Caco-2 (cell line): ENCODE measurements at regions not wholly inside any gene's neighbourhood (a gene's known extent, or its start where the extent isn't known, plus 50 kb on each side); places are given as distances from the start of the nearest gene placed in this dataset.

Experiments used
- BruUV-seq: library from RNA; stranded (reverse); fragments of 400-500 nt; replicated peaks from 2 replicates; lab custom pipeline; 2021; lab: Mats Ljungman, UMichigan
- CTCF ChIA-PET: fragments of 300-600 bp; sonication (Branson Sonifier 250); formaldehyde crosslinking; loops from one replicate; lab custom pipeline; 2022; ENCODE audit warnings: antibody characterized with exemption; lab: Charles Lee
- POLR2A ChIA-PET: fragments of 300-600 bp; sonication (Branson Sonifier 250); formaldehyde crosslinking; loops from one replicate; lab custom pipeline; 2022; ENCODE audit warnings: antibody characterized with exemption; lab: Charles Lee
- DNase-seq, 2 experiments: peaks; one replicate each; pipeline versions ENCODE4 v3.0.0 to v3.0.0-alpha.2; 2020 to 2022
- H3K27me3 ChIP-seq: replicated peaks from 2 replicates; pipeline ENCODE4 v1.6.0; 2011; ENCODE audit warnings: low read length; ENCODE audit not compliant: control insufficient read depth, insufficient read depth
- H3K36me3 ChIP-seq: 2 replicates; pipeline ENCODE4 v1.5.1; 2011; ENCODE audit warnings: low read length; ENCODE audit not compliant: control insufficient read depth, insufficient read depth
- H3K4me1 ChIP-seq: fragments of 250-450 bp; sonication (Bioruptor Pico); 2 replicates; pipeline ENCODE4 v1.5.1; 2020; ENCODE audit warnings: mild to moderate bottlenecking
- H3K4me3 ChIP-seq: 2 replicates; pipeline ENCODE4 v1.5.1; 2011; ENCODE audit warnings: low read depth, mild to moderate bottlenecking, control low read depth, low read length
- H3K9me3 ChIP-seq: fragments of 250-450 bp; sonication (Bioruptor Pico); 2 replicates; pipeline ENCODE4 v1.5.1; 2020; ENCODE audit warnings: mild to moderate bottlenecking, moderate library complexity
- H3K27ac Mint-ChIP-seq: one replicate; pipeline ENCODE4 v1.8.0; 2022; ENCODE audit warnings: mixed read lengths; ENCODE audit not compliant: unreplicated experiment
- H3K27me3 Mint-ChIP-seq: one replicate; pipeline ENCODE4 v1.8.0; 2022; ENCODE audit warnings: mixed read lengths; ENCODE audit not compliant: insufficient read depth, unreplicated experiment
- H3K36me3 Mint-ChIP-seq: one replicate; pipeline ENCODE4 v1.8.0; 2022; ENCODE audit warnings: mild to moderate bottlenecking, mixed read lengths; ENCODE audit not compliant: insufficient read depth, unreplicated experiment
- H3K4me1 Mint-ChIP-seq: one replicate; pipeline ENCODE4 v1.8.0; 2022; ENCODE audit warnings: low read depth, mixed read lengths; ENCODE audit not compliant: unreplicated experiment
- H3K4me3 Mint-ChIP-seq: one replicate; pipeline ENCODE4 v1.8.0; 2022; ENCODE audit warnings: mild to moderate bottlenecking, moderate library complexity, mixed read lengths; ENCODE audit not compliant: unreplicated experiment
- H3K9me3 Mint-ChIP-seq: one replicate; pipeline ENCODE4 v1.8.0; 2022; ENCODE audit warnings: mixed read lengths; ENCODE audit not compliant: unreplicated experiment
- intact Hi-C: fragments of 100-400 bp; cut with micrococcal nuclease; formaldehyde crosslinking; loops from one replicate; pipeline ENCODE4 v1.10.0; 2022; ENCODE audit not compliant: unreplicated experiment
- TF ChIP-seq, protein P1 (sequence below), 2 experiments: fragments of 200-600 bp in 1 of 2; IDR thresholded peaks; 1 replicate in 1 of 2; 2 replicates in 1 of 2; pipeline versions ENCODE4 v1.5.1 to v1.8.0; 2011 to 2022; ENCODE audit warnings: antibody characterized with exemption in 1 of 2, control low read depth in 1 of 2, inconsistent platforms in 1 of 2, low read depth in 1 of 2, low read length in 1 of 2, mild to moderate bottlenecking in 1 of 2, moderate library complexity in 1 of 2; ENCODE audit not compliant: insufficient read depth in 1 of 2, severe bottlenecking in 1 of 2, unreplicated experiment in 1 of 2

DNA sequence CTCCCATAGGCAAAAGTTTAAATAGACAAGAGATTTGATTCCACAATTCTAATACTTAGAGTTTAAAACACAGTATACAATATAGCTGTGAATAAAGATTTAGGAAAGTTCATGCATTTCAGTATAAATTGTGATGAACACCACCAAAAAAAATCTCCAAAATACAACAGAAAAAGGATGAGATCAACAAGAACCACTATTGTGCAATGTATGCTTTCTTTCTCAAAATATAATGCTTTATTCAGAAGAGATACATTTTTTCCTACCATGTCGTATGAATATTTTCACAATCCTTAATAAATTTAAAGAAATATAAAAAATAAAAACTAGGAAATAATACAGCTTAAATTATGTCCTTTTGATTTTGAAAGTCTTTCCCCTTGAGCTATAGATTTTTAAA is 1309.2 kb downstream of the MRPL39 start:
- Mint-ChIP-seq H3K27ac (no peak overlapping the region), H3K4me3 (no peak overlapping the region), H3K27me3 (peaks cover 3% of the 10 kb centered on the region), H3K36me3 (no peaks in the 10 kb centered on the region), H3K9me3 (no peaks in the 10 kb centered on the region), H3K4me1 (no peaks in the 10 kb centered on the region)
- no peaks in the 10 kb centered on the region for H3K27me3 ChIP-seq
- CTCF ChIA-PET, result no interaction called here
- BruUV-seq, result no TSS peak
- no peak overlapping the region for H3K4me3 ChIP-seq
- no peak for DNase-seq
- H3K36me3 ChIP-seq, result no peaks in the 10 kb centered on the region
- TF ChIP-seq, protein P1, sequence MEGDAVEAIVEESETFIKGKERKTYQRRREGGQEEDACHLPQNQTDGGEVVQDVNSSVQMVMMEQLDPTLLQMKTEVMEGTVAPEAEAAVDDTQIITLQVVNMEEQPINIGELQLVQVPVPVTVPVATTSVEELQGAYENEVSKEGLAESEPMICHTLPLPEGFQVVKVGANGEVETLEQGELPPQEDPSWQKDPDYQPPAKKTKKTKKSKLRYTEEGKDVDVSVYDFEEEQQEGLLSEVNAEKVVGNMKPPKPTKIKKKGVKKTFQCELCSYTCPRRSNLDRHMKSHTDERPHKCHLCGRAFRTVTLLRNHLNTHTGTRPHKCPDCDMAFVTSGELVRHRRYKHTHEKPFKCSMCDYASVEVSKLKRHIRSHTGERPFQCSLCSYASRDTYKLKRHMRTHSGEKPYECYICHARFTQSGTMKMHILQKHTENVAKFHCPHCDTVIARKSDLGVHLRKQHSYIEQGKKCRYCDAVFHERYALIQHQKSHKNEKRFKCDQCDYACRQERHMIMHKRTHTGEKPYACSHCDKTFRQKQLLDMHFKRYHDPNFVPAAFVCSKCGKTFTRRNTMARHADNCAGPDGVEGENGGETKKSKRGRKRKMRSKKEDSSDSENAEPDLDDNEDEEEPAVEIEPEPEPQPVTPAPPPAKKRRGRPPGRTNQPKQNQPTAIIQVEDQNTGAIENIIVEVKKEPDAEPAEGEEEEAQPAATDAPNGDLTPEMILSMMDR (IDR thresholded peaks at IDR 0.05; ENCODE audit: insufficient read depth in 1 of 2, low read depth in 1 of 2, low read length in 1 of 2, severe bottlenecking in 1 of 2, unreplicated experiment in 1 of 2), result no peak
- no peaks in the 10 kb centered on the region for H3K4me1 ChIP-seq
- POLR2A ChIA-PET, result no interaction called here
- intact Hi-C loops, result no loop called here
- no peaks in the 10 kb centered on the region for H3K9me3 ChIP-seq

DNA sequence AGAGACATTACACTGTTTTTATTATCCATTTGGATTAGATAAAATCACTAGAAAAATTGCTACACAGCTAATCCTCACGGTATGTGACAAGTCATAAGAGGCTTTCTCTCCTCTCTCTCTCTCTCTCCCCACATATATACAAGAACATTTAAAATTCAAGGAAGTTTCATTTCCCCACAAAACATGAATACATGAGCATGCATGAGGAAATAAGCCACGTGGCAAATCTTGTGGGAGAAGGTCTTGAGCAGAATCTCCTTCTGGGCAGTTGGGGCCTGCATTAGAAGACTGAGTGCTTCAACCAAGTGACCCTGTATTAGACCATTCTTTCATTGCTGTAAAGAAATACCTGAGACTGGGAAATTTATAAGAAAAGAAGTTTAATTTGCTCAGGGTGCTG is 1313.1 kb downstream of the MRPL39 start:
- ChIA-PET CTCF (no interaction called here), POLR2A (no interaction called here)
- Mint-ChIP-seq H3K36me3 (no peaks in the 10 kb centered on the region), H3K4me3 (no peak overlapping the region), H3K27me3 (peaks cover 3% of the 10 kb centered on the region), H3K27ac (no peak overlapping the region), H3K9me3 (no peaks in the 10 kb centered on the region), H3K4me1 (no peaks in the 10 kb centered on the region)
- Histone ChIP-seq H3K9me3 (no peaks in the 10 kb centered on the region), H3K27me3 (no peaks in the 10 kb centered on the region), H3K36me3 (no peaks in the 10 kb centered on the region), H3K4me1 (no peaks in the 10 kb centered on the region), H3K4me3 (no peak overlapping the region)
- TF ChIP-seq, protein P1 (IDR thresholded peaks at IDR 0.05; ENCODE audit: insufficient read depth in 1 of 2, low read depth in 1 of 2, low read length in 1 of 2, severe bottlenecking in 1 of 2, unreplicated experiment in 1 of 2), result no peak
- no peak for DNase-seq
- BruUV-seq, result no TSS peak
- intact Hi-C loops, result no loop called here

DNA sequence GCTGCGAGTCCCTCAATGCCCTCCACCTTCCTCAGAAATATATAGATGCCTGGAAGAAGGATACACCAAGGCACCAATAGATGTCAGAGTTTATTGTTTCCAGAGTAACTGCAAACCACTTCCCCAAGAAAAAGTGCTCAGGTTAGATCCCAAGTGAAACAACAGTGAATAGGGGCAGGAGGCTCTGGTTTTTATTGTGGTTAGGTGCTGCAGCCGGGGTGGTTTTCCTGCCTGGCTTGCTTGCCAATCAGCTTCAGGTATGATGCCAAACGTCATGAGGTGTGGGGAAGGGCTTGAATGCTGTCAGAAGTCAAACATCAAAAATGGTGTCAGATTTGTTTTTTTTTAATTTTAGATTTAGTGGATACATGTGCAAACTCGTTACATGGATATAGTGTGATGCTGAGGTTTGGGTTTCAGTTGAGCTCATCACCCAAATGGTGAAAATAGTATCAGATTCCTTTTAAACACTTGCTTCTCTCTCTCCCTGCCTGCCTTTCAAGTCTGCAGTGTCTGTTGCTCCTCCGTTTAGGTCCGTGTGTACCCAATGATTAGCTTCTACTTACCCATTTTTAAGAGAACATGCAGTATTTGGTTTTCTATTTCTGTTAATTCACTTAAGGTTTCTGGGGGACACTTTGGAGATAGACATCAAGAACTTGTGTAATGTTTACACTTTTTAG is 1317.0 kb downstream of the MRPL39 start:
- Mint-ChIP-seq H3K27me3 (no peaks in the 10 kb centered on the region), H3K4me3 (no peak overlapping the region), H3K4me1 (no peaks in the 10 kb centered on the region), H3K27ac (no peak overlapping the region), H3K36me3 (no peaks in the 10 kb centered on the region), H3K9me3 (no peaks in the 10 kb centered on the region)
- DNase-seq, result no peak
- TF ChIP-seq, protein P1 (IDR thresholded peaks at IDR 0.05; ENCODE audit: insufficient read depth in 1 of 2, low read depth in 1 of 2, low read length in 1 of 2, severe bottlenecking in 1 of 2, unreplicated experiment in 1 of 2), result no peak
- POLR2A ChIA-PET, result no interaction called here
- Histone ChIP-seq H3K36me3 (no peaks in the 10 kb centered on the region), H3K27me3 (no peaks in the 10 kb centered on the region), H3K4me3 (no peak overlapping the region), H3K9me3 (no peaks in the 10 kb centered on the region), H3K4me1 (no peaks in the 10 kb centered on the region)
- CTCF ChIA-PET, result no interaction called here
- BruUV-seq, result no TSS peak
- intact Hi-C loops, result no loop called here
